HepG2 (cell line): ENCODE measurements at regions not wholly inside any gene's neighbourhood (a gene's known extent, or its start where the extent isn't known, plus 50 kb on each side); places are given as distances from the start of the nearest gene placed in this dataset.

ENCODE experiments used
- BHLHE40 ChIP-seq: IDR thresholded peaks from 2 replicates; pipeline ENCODE4 v1.6.1; 2011; ENCODE audit warnings: low read length, improper control_type of control experiment
- CEBPG ChIP-seq: IDR thresholded peaks from 2 replicates; pipeline ENCODE4 v1.6.1; 2016
- CREB1 ChIP-seq, 2 experiments: fragments of 450-650 bp in 1 of 2; IDR thresholded peaks; 2 replicates each; pipeline ENCODE4 v1.6.1; 2016 to 2017; ENCODE audit warnings: control low read depth in 1 of 2, mild to moderate bottlenecking in 1 of 2, missing compliant biosample characterization in 1 of 2, missing genetic modification characterization in 1 of 2
- FOXJ3 ChIP-seq: sonication (generic); formaldehyde crosslinking; IDR thresholded peaks from 2 replicates; pipeline ENCODE4 v1.4.0; 2020; ENCODE audit warnings: missing genetic modification reagents, mild to moderate bottlenecking, borderline replicate concordance
- FOXK2 ChIP-seq: fragments of 450-650 bp; IDR thresholded peaks from 2 replicates; pipeline ENCODE4 v1.6.1; 2016
- GFI1 ChIP-seq: sonication (generic); formaldehyde crosslinking; IDR thresholded peaks from 2 replicates; pipeline ENCODE4 v1.5.0; 2020; ENCODE audit warnings: missing genetic modification reagents, mild to moderate bottlenecking, borderline replicate concordance
- HMGA1 ChIP-seq: sonication (generic); formaldehyde crosslinking; conservative IDR thresholded peaks from 2 replicates; pipeline ENCODE4 v1.4.0; 2020; ENCODE audit warnings: missing genetic modification reagents
- IKZF5 ChIP-seq: IDR thresholded peaks from 2 replicates; pipeline ENCODE4 v1.6.1; 2018; ENCODE audit warnings: missing genetic modification reagents, mild to moderate bottlenecking, missing compliant biosample characterization
- KLF6 ChIP-seq: IDR thresholded peaks from 2 replicates; pipeline ENCODE4 v1.8.0; 2016; ENCODE audit warnings: missing biosample characterization, missing genetic modification reagents
- MIER3 ChIP-seq: IDR thresholded peaks from 2 replicates; pipeline ENCODE4 v1.6.1; 2016; ENCODE audit warnings: missing compliant biosample characterization, borderline replicate concordance
- MTA3 ChIP-seq: sonication (generic); formaldehyde crosslinking; IDR thresholded peaks from 2 replicates; pipeline ENCODE4 v1.4.0; 2020; ENCODE audit warnings: missing genetic modification reagents
- NFRKB ChIP-seq: fragments of 450-650 bp; IDR thresholded peaks from 2 replicates; pipeline ENCODE4 v1.6.1; 2017
- POGZ ChIP-seq: sonication (generic); formaldehyde crosslinking; IDR thresholded peaks from 2 replicates; pipeline ENCODE4 v1.4.0; 2020; ENCODE audit warnings: mild to moderate bottlenecking, missing genetic modification reagents
- RORA ChIP-seq: sonication (generic); formaldehyde crosslinking; IDR thresholded peaks from 2 replicates; pipeline ENCODE4 v1.5.0; 2020; ENCODE audit warnings: mild to moderate bottlenecking, missing genetic modification reagents, moderate library complexity
- SMARCE1 ChIP-seq: fragments of 450-650 bp; IDR thresholded peaks from 2 replicates; pipeline ENCODE4 v1.6.1; 2017; ENCODE audit warnings: borderline replicate concordance
- SOX6 ChIP-seq, 2 experiments: fragments of 450-650 bp in 1 of 2; sonication (generic) in 1 of 2; formaldehyde crosslinking in 1 of 2; IDR thresholded peaks; 2 replicates each; pipeline versions ENCODE4 v1.4.0 to v1.6.1; 2017 to 2020; ENCODE audit warnings: antibody characterized with exemption in 1 of 2, mild to moderate bottlenecking in 1 of 2, missing genetic modification reagents in 1 of 2
- TBX3 ChIP-seq: fragments of 450-650 bp; IDR thresholded peaks from 2 replicates; pipeline ENCODE4 v1.6.1; 2017; ENCODE audit warnings: antibody characterized with exemption, mild to moderate bottlenecking, inconsistent platforms, borderline replicate concordance
- ZNF124 ChIP-seq: sonication (generic); formaldehyde crosslinking; IDR thresholded peaks from 2 replicates; pipeline ENCODE4 v1.4.0; 2020; ENCODE audit warnings: missing genetic modification reagents
- ZNF142 ChIP-seq: sonication (generic); formaldehyde crosslinking; IDR thresholded peaks from 2 replicates; pipeline ENCODE4 v1.4.0; 2020; ENCODE audit warnings: missing genetic modification reagents
- ZSCAN9 ChIP-seq: IDR thresholded peaks from 2 replicates; pipeline ENCODE4 v1.6.1; 2016; ENCODE audit warnings: borderline replicate concordance
- TF ChIP-seq, protein P1 (sequence below): IDR thresholded peaks from 2 replicates; pipeline ENCODE4 v1.4.0; 2020; ENCODE audit warnings: mild to moderate bottlenecking, missing genetic modification reagents
- TF ChIP-seq, protein P2 (sequence below): sonication (generic); formaldehyde crosslinking; IDR thresholded peaks from 2 replicates; pipeline ENCODE4 v1.4.0; 2020; ENCODE audit warnings: missing genetic modification reagents

GRCh38 chr4:123479944-123480343 lies 83.3 kb downstream of the SPRY1 start (continued):
- TF ChIP-seq, protein P1, sequence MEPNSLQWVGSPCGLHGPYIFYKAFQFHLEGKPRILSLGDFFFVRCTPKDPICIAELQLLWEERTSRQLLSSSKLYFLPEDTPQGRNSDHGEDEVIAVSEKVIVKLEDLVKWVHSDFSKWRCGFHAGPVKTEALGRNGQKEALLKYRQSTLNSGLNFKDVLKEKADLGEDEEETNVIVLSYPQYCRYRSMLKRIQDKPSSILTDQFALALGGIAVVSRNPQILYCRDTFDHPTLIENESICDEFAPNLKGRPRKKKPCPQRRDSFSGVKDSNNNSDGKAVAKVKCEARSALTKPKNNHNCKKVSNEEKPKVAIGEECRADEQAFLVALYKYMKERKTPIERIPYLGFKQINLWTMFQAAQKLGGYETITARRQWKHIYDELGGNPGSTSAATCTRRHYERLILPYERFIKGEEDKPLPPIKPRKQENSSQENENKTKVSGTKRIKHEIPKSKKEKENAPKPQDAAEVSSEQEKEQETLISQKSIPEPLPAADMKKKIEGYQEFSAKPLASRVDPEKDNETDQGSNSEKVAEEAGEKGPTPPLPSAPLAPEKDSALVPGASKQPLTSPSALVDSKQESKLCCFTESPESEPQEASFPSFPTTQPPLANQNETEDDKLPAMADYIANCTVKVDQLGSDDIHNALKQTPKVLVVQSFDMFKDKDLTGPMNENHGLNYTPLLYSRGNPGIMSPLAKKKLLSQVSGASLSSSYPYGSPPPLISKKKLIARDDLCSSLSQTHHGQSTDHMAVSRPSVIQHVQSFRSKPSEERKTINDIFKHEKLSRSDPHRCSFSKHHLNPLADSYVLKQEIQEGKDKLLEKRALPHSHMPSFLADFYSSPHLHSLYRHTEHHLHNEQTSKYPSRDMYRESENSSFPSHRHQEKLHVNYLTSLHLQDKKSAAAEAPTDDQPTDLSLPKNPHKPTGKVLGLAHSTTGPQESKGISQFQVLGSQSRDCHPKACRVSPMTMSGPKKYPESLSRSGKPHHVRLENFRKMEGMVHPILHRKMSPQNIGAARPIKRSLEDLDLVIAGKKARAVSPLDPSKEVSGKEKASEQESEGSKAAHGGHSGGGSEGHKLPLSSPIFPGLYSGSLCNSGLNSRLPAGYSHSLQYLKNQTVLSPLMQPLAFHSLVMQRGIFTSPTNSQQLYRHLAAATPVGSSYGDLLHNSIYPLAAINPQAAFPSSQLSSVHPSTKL (CRISPR knock-in tag), result peak; percentile 95
- TF ChIP-seq IKZF5 (peak; percentile 45; the same call in 1 of the 2 replicates), FOXK2 (0 out of 2 replicates have a peak, but pooled peaks have one; percentile 5), TBX3 (peak; percentile 86; the same call in 1 of the 2 replicates), GFI1 (CRISPR knock-in tag) (peak; percentile 78), ZNF142 (CRISPR knock-in tag) (no peak), CREB1 (IDR thresholded peaks at IDR 0.05) (no peak), CREB1 (CRISPR knock-in tag; IDR thresholded peaks at IDR 0.05) (0 out of 2 replicates have a peak, but pooled peaks have one; percentile 61), SMARCE1 (no peak), HMGA1 (CRISPR knock-in tag) (no peak), RORA (CRISPR knock-in tag) (no peak), NFRKB (no peak), ZSCAN9 (peak; percentile 55; the same call in 1 of the 2 replicates), BHLHE40 (peak; percentile 70), SOX6 (IDR thresholded peaks at IDR 0.05) (no peak), SOX6 (CRISPR knock-in tag; IDR thresholded peaks at IDR 0.05) (peak; percentile 94), KLF6 (peak; percentile 59; the same call in 1 of the 2 replicates), CEBPG (CRISPR knock-in tag) (peak; percentile 99), MTA3 (no peak), ZNF124 (CRISPR knock-in tag) (0 out of 2 replicates have a peak, but pooled peaks have one; percentile 24), MIER3 (CRISPR knock-in tag) (peak; percentile 68; the same call in 1 of the 2 replicates), POGZ (CRISPR knock-in tag) (peak; percentile 83), FOXJ3 (peak; percentile 83)
- TF ChIP-seq, protein P2, sequence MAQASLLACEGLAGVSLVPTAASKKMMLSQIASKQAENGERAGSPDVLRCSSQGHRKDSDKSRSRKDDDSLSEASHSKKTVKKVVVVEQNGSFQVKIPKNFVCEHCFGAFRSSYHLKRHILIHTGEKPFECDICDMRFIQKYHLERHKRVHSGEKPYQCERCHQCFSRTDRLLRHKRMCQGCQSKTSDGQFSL (CRISPR knock-in tag), result no peak
